Activated CD4-positive, alpha-beta T cell treated with anti-CD3 and anti-CD28 coated beads, Interleukin-2, Interleukin-4, amounts not matched to agents 100 ng/mL and 50 ng/mL, durations not matched to agents 16 hours and 8 hours (primary cell): ENCODE measurements at regions not wholly inside any gene's neighbourhood (a gene's known extent, or its start where the extent isn't known, plus 50 kb on each side); places are given as distances from the start of the nearest gene placed in this dataset.
"Not testable (repeated sequence)": the region's sequence is repeated elsewhere in the genome, so short reads cannot be mapped to it uniquely, and the experiment has no call there.

Experiments used
- DNase-seq: peaks from one replicate; pipeline ENCODE4 v3.0.0-alpha.2; 2020; ENCODE audit warnings: low spot score

GRCh38 chr2:60357996-60358395, 195.5 kb downstream of the BCL11A start:
- no peak for DNase-seq

DNA sequence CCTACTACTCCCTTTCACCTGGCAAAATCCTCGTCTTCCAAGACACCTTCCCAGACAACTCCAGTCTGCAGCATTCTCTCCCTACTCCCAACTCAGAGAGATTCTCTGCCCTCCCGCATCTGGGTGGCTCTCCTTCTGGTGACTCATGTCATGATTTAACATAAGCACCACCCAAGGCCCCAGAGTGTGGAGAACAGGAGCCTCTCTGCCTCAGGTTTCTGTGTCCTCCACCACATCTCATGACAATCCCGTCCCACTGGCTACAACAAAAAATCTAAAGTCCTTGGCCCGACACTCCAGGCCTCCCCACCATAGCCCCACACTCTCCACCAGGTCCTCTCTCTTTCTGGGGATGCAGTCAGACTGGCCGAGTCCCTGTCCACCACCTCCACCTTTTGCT, 197.1 kb downstream of the BCL11A start:
- DNase-seq, result no peak

- no peak for DNase-seq
Measured at GRCh38 chr2:60355849-60356261, 197.6 kb downstream of the BCL11A start.

DNA sequence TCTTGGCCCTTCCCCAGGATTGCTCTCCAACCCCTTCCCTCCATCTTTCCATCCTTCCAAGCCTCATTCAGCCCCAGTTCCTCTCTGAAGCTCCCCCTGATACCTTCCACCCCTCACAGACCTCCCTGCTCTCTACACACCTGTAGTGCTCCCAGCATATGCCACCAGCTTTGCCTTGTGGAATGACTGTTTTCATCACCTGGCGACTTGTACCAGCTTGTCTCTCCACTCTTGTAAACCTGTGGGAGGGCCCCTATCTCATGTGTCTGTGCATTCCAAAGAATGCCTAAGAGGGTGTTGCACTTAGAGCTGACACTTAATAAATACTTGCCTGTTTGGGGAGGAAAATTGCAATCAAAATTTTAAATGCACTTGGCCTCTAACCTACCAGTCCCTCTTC, 198.7 kb downstream of the BCL11A start:
- no peak for DNase-seq

DNA sequence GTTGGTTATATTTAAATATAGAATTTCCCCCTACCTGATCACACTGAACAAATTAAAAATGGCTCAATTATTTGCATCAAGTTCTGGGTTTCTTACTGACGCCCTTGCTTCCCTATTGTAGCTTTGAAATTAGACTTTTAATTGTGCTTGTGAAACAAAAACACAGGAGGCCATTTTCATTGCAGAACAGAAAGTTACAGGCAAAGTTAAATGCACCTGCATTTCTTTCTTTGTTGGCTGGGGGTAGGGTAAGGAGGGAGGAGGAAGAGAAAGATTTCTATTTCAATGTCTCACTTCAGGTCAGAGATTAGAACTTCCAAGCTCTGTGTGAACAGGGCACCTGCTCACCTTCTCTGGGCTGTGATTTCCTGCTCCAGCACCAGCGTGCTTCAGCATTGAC, 199.6 kb downstream of the BCL11A start:
- DNase-seq, result no peak

- DNase-seq, result no peak
Measured at GRCh38 chr2:60353406-60353800, 200.1 kb downstream of the BCL11A start.

- DNase-seq, result no peak
Measured at GRCh38 chr2:60352491-60353405, 200.7 kb downstream of the BCL11A start.

- no peak for DNase-seq
Measured at GRCh38 chr2:60351802-60352201, 201.7 kb downstream of the BCL11A start.

GRCh38 chr2:60351321-60351720, 202.1 kb downstream of the BCL11A start:
- no peak for DNase-seq

- no peak for DNase-seq
Measured at GRCh38 chr2:60350791-60351190, 202.7 kb downstream of the BCL11A start.

GRCh38 chr2:60347781-60348180, 205.7 kb downstream of the BCL11A start:
- DNase-seq, result no peak

GRCh38 chr2:60342491-60342890, 211.0 kb downstream of the BCL11A start:
- not testable (repeated sequence) for DNase-seq

DNA sequence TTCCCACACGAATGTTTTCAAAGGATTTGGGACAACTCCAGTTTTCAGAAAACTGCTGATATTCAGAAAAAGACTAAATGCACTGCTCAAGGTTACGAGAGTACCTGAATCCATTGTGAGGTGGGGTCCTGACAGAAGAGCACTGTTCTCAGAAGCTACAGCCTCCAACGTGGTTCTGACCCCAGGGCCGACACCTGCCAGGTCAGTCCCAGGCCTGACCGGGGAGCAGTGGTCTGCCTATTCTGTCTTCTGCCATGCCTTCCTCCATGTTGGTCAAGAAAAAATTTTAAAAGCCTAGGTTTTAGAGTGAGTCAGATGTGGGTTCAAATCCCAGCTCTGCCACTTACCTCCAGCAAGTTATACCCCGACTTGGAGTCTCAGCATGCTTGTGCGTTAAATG, 212.3 kb downstream of the BCL11A start:
- no peak for DNase-seq

DNA sequence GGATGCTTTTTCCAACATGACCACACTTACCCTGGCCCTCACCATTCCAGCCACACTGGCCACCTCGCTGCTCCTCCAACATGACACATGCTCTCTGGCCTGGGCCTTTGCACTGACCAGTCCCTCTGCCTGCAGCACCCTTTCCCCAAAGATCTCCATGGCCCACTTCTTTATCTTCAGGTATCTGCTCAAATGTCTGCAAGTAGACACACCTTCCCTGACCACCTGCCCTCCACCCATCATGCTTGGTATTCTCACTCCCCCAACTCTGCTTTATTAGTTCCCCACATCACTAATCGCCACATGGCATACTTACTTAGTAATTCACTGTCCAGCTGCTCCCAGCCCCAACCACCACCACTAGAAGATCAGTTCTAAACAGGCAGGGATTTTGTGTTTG, 214.2 kb downstream of the BCL11A start:
- no peak for DNase-seq

- DNase-seq, result no peak
Measured at GRCh38 chr2:60337142-60337497, 216.3 kb downstream of the BCL11A start.

- DNase-seq, result no peak
Measured at GRCh38 chr2:60336442-60337141, 216.9 kb downstream of the BCL11A start.

GRCh38 chr2:60335533-60336237, 217.8 kb downstream of the BCL11A start:
- DNase-seq, result no peak

- no peak for DNase-seq
Measured at GRCh38 chr2:60334610-60335009, 218.8 kb downstream of the BCL11A start.

GRCh38 chr2:60333264-60333663, 220.2 kb downstream of the BCL11A start:
- no peak for DNase-seq

GRCh38 chr2:60331115-60331809, 222.2 kb downstream of the BCL11A start:
- DNase-seq, result no peak

DNA sequence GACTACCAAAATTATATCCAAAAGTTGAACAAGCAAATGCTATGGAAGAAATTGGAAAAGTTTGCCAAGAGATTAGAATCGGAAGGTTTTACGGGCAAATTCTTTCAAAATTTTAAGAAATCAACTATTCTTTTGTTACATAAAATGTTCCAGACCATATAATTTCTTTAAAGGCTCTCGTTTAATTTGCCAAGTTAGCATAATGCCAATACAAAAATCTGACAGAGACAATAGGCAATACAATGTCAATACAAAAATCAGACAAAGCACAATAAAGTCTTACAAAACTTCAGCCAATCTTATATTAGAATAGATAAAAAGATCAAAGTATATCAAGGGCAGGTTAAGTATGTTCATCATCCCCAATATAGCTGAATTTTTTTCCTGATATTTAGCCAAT, 224.2 kb downstream of the BCL11A start:
- no peak for DNase-seq

- DNase-seq, result no peak
Measured at GRCh38 chr2:60324536-60324935, 228.9 kb downstream of the BCL11A start.
